GM23248 (cell line): ENCODE measurements at regions not wholly inside any gene's neighbourhood (a gene's known extent, or its start where the extent isn't known, plus 50 kb on each side); places are given as distances from the start of the nearest gene placed in this dataset.

Experiments used
- EZH2 ChIP-seq: fragments of 200-600 bp; sonication (generic); IDR thresholded peaks from 2 replicates; pipeline ENCODE4 v1.6.1; 2018; ENCODE audit warnings: antibody characterized with exemption, mild to moderate bottlenecking; ENCODE audit not compliant: insufficient read depth, poor library complexity, severe bottlenecking
- EZH2phosphoT487 ChIP-seq: fragments of 200-600 bp; sonication (generic); IDR thresholded peaks from 2 replicates; pipeline ENCODE4 v1.6.1; 2018; ENCODE audit warnings: antibody characterized with exemption, moderate library complexity, mild to moderate bottlenecking, low read depth; ENCODE audit not compliant: insufficient read depth

- TF ChIP-seq EZH2phosphoT487 = no peak
- TF ChIP-seq EZH2 = no peak
Measured at GRCh38 chr5:162886717-162887116, 550.7 kb upstream of the CCNG1 start.
